D721Med (cell line): ENCODE measurements at regions not wholly inside any gene's neighbourhood (a gene's known extent, or its start where the extent isn't known, plus 50 kb on each side); places are given as distances from the start of the nearest gene placed in this dataset.

Source experiments
- DNase-seq: peaks from one replicate; pipeline ENCODE4 v3.0.0; 2011; ENCODE audit warnings: low spot score; ENCODE audit not compliant: insufficient read length
- FAIRE-seq: peaks from 2 replicates; lab custom pipeline; 2011; peaks lifted over from hg19 to GRCh38; lab: Jason Lieb, UNC
- TF ChIP-seq, protein P1 (sequence below): IDR thresholded peaks from 2 replicates; pipeline ENCODE4 v1.5.1; 2012; ENCODE audit warnings: mild to moderate bottlenecking, control low read depth; ENCODE audit not compliant: insufficient read depth; ENCODE audit errors: missing control alignments

- no peak for DNase-seq
- peak; percentile 21 for FAIRE-seq
- TF ChIP-seq, protein P1, sequence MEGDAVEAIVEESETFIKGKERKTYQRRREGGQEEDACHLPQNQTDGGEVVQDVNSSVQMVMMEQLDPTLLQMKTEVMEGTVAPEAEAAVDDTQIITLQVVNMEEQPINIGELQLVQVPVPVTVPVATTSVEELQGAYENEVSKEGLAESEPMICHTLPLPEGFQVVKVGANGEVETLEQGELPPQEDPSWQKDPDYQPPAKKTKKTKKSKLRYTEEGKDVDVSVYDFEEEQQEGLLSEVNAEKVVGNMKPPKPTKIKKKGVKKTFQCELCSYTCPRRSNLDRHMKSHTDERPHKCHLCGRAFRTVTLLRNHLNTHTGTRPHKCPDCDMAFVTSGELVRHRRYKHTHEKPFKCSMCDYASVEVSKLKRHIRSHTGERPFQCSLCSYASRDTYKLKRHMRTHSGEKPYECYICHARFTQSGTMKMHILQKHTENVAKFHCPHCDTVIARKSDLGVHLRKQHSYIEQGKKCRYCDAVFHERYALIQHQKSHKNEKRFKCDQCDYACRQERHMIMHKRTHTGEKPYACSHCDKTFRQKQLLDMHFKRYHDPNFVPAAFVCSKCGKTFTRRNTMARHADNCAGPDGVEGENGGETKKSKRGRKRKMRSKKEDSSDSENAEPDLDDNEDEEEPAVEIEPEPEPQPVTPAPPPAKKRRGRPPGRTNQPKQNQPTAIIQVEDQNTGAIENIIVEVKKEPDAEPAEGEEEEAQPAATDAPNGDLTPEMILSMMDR = no peak
Measured at GRCh38 chr10:20955355-20955893, 58.3 kb upstream of the NEBL start.

- FAIRE-seq = no peak
- TF ChIP-seq, protein P1 = no peak
- DNase-seq = no peak
Measured at GRCh38 chr10:20954519-20954918, 57.4 kb upstream of the NEBL start.

DNA sequence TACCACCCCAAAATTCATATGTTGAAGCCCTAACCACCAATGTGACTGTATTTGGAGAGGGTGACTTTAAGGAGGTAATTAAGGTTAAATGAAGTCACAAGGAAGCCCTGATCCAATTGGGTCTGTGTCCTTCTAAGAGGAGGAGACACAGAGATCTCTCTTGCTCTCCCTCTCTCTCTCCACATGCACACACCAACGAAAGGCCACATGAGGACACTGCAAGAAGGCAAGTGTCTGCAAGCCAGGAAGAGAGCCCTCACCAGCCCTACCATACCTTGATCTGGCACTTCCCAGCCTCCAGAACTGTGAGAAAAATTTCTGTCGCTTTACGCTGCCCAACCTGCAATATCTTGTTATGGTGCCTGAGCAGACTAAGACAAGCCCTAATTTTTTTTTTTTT is 56.0 kb upstream of the NEBL start:
- FAIRE-seq (no peak), DNase-seq (no peak)
- TF ChIP-seq, protein P1 = no peak

GRCh38 chr10:20949967-20950366 is 52.9 kb upstream of the NEBL start:
- no peak for FAIRE-seq
- TF ChIP-seq, protein P1 = no peak
- DNase-seq = no peak

GRCh38 chr10:20948686-20949327 is 51.7 kb upstream of the NEBL start:
- DNase-seq (no peak), FAIRE-seq (no peak)
- TF ChIP-seq, protein P1 = no peak
